ENCODE measurements at regions not wholly inside any gene's neighbourhood (a gene's known extent, or its start where the extent isn't known, plus 50 kb on each side); places are given as distances from the start of the nearest gene placed in this dataset.

- no peak for TF ChIP-seq GATA2 (IDR thresholded peaks at IDR 0.05; ENCODE audit: low read depth, low read length)
- no peak for TF ChIP-seq GATA3 (IDR thresholded peaks at IDR 0.05; ENCODE audit: low read depth, low read length)
Measured at GRCh38 chr4:59249110-59249509, 1951.0 kb upstream of the ADGRL3 start.
